ENCODE measurements at regions not wholly inside any gene's neighbourhood (a gene's known extent, or its start where the extent isn't known, plus 50 kb on each side); places are given as distances from the start of the nearest gene placed in this dataset.

DNA sequence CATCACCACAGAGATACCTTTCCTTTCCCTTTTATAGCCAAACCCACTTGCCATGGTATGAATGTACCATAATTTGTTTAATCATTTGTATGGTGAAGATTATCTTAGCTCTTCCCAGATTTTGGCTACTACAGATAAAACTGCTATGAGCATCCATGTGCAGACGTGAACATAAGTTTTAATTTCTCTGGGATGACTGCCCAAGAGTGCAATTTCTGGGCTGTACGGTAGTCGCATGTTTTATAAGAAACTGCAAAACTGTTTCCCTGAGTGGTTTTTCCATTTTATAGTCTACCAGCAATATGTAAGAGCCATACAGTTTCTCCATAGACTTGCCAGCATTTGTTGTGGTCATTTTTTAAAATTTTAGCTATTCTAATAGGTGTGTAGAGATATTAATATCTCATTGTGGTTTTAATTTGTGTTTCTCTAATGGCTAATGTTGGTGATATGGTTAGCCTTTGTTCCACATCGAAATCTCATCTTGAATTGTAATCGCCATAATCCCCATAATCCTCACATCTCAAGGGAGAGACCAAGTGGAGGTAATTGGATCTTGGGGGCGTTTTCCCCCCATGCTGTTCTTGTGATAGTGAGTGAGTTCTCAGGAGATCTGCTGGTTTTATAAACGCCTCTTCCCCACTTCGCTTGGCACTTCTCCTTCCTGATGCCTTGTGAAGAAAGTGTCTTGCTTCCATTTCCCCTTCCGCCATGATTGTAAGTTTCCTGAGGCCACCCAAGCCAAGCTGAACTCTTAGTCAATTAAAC, 628.5 kb upstream of the KLHL29 start:
- ATAC-seq (no peak), DNase-seq (ENCODE audit: low spot score) (no peak)

DNA sequence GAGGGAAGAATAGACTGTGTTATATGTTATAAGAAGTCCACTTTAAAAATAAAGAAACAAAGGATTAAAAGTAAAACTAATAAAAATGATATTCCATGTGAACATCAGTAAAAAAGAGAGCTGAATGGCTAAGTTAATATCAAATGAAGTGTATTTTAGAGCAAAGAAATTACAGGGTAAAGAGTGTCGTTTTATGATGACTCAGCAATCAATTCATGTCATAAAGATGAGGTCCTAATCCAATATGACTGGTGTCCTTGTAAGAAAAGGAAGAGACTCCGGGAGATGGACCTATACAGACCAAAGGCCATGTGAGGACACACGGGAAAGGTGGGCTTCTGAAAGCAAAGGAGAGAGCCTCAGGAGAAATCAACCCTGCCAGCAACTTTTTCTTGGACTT, 615.5 kb upstream of the KLHL29 start:
- no peak for ATAC-seq
- no peak for DNase-seq (ENCODE audit: low spot score)

DNA sequence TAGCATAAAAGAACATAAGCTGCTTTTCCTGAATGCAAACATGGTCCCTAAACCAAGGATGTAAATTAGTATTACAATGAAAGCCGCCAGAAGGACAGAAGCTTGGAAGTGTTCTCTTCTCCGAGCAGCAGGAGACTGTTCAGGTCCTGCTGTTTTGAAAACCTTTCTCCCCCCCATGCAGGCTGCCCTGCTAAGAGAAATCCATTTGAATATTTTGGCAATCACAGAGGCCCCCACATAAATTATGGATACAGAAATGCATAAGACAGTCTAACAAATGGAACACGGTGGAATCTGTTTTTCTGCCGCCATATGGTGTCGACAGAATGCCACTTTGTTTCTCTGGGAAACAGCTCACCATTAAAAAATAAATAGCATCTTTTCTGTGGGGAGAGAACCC, 600.4 kb upstream of the KLHL29 start:
- ATAC-seq (no peak), DNase-seq (ENCODE audit: low spot score) (no peak)

DNA sequence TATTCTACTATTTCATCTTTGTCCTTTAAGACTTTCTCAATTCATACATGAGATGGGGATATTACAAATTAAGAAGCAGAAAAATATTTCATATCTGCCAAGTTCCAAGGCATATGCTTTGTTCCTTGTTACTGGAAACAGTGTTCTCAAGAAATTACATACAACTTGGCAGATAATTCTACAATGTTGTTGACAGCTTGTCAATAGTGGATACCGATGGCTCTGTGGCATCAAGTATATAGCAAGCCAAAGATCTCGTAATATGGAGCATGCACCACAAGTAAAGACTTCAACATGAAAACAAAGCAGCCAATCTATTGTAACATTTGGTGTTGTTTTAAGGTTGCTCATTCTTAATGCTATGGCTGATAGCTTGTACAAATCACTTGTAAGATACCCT, 598.2 kb upstream of the KLHL29 start:
- ATAC-seq (no peak), DNase-seq (ENCODE audit: low spot score) (no peak)

DNA sequence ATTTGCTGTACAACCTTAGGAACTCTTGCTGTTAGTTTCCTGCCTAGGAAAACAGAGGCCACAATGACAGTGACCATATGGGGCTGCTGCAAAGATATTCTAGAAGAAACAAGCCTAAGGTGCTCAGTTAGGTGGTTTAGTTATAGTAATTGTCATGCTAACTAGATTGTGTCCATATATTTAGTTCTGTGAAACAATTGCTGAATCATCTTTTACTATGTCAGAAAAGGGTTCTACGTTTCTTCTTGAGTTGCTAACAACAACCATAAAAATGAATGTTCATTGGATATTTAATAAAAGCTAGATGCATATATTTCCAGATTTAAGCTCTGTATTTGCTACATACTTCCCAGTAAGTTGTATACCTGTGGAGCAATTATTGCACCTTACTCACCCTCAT, 597.2 kb upstream of the KLHL29 start:
- DNase-seq (ENCODE audit: low spot score): no peak
- ATAC-seq: no peak

DNA sequence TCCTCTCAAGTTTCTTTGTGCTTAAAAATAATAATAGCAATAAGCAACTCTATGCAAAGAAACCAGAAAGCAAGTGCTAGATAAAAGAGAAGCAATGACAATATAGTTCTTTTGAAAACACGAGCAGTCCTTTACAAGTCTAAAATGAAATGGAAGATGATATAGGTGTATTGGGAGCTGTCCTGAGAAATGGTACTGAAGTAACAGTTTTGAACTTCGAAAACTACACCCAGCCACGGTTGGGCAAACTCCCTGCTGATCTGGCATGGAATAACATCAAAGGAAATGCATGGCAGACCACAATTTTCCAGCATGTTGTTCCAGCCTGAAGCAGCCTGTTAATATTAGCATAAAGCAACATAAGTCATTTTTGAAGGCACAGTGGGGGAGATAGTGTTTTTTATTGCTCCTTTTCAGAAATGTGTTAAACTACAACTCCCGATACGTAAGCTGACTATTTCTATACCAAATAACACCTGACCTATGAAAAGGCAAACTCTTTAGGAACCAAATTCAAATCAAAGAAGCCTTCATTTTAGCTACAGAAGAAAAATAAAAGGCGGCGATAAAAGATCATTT, 596.1 kb upstream of the KLHL29 start:
- DNase-seq (ENCODE audit: low spot score) (no peak), ATAC-seq (no peak)

DNA sequence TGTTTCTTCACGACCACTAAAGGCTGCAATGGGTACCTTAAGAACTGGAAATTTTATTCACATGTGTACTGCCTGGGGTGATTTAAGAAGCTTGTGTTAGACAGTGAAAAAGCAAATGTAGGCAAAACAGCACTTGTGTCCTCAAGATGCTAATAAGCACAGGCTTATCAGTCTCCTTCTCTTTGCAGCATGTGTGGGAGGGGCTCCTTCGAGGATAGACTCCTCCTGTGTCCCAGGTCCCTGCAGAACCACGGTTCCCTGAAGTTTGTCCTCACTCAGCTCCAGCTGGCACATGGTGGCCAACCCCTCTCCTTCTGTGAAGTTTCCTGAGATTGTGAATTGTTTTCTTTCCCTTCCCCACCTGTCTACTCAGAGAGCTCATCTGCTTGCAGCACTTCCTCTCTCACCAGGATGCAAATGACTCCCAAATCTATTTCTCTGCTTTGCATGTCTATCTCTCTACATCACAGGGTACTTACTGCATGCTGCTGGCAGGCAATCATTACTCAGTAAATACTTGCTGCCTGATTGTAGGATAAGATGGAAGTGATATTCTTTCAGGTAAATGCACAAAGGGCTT, 589.6 kb upstream of the KLHL29 start:
- DNase-seq (ENCODE audit: low spot score) (no peak), ATAC-seq (no peak)

DNA sequence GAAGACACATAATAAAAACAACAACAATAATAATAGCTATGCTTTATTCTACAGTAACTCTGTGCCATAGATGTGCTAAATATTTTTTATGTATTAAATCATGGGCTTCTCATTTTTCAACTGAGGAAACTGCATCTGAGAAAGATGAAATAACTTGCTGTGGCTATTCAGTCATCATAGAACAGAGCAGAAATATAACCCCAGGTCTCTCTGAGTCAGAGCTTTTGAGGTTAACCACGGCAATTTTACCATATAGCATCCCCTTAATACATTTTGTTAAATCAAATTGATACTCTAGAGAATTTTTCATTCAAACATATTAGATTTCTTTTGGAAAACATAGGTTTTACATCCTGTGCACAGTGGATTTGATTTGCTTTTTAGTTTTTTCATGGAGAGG, 586.6 kb upstream of the KLHL29 start:
- ATAC-seq: no peak
- no peak for DNase-seq (ENCODE audit: low spot score)

DNA sequence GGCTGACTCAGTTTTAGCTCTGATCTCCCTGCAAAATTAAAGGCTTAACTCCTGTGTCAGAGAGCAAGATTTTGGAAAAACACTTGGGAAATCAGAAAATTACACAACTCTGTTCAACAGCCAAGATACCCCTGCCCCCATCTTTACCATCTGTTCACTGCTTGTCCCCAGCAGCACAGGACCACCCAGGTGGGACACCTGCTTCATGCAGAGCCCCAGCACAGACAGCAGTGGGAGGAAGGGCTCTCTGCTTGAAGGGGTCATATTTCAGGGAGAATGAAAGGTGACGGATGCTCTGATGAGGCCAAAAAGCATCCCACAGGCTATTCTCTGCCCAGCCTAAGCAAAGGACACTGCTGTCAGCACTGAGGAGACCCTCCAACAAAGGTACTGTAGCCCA, 584.6 kb upstream of the KLHL29 start:
- DNase-seq (ENCODE audit: low spot score) (no peak), ATAC-seq (no peak)

DNA sequence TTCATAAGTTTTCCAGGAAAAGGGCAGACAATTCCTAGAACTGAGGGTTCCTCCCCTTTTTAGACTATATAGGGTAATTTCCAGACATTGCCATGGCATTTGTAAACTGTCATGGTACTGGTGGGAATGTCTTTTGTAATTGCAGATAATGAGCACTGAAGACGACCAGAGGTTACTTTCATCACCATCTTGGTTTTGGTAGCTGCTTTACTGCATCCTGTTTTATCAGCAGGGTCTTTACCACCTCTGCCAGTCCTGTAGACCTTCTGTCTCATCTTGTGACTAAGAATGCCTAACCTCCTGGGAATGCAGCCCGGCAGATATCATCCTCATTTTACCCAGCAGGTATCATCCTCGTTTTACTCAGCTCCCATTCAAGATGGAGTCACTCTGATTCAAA, 583.9 kb upstream of the KLHL29 start:
- DNase-seq (ENCODE audit: low spot score) (no peak), ATAC-seq (no peak)

DNA sequence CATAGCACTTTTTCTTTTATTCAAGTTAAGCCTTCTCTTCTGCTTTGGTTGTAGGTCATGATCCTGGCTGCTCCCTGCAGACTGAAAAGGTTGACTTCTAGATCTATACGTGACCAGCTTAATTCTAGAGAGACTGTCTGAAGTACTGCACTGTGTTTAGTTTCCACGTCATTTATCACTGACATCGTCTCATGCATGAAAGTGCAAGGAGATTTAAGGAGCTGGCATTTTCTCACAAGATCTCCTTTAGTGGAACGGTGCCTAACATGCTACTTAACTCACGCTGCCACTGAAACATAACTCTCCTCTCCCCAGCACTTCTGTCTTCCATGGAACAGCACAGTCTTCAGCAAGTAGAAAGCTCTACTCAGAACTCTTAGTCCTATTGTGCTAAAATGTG, 583.0 kb upstream of the KLHL29 start:
- ATAC-seq: no peak
- no peak for DNase-seq (ENCODE audit: low spot score)

DNA sequence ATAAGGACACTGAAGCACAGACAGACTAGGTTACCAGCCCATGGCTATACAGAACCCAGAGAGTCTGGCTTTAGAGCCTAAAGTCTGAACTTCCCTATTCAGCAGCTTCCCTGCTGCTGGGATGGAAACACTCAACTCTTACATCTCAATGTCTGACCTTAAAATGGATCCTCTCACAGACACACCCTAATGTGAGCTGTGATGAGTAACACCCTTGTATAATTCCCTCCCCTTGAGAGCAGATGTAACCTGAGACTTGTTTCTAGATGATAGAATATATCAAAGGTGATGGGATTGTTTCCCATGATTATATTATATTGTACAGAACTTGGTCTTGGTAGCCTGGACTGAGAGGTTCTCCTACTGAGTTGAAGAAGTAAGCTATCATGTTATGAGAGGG, 577.1 kb upstream of the KLHL29 start:
- DNase-seq (ENCODE audit: low spot score) (no peak), ATAC-seq (no peak)

DNA sequence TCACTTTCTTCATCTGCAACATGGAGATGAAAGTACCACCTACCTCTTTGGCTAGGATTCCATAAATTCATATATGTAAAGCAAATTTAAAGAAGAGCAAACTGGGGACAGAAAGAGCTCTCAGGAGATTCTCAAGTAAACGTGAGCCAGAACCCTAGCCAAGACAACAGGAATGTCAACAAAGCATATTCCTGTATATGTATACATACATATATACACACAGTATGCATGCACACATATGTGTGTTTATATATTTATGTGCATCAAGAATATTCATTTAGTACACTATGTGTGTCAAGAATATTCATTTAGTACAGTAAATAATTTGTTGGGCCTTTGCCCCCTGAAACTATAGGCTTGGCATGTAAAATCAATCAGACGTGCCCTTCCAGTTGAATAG, 574.4 kb upstream of the KLHL29 start:
- ATAC-seq (no peak), DNase-seq (ENCODE audit: low spot score) (no peak)

DNA sequence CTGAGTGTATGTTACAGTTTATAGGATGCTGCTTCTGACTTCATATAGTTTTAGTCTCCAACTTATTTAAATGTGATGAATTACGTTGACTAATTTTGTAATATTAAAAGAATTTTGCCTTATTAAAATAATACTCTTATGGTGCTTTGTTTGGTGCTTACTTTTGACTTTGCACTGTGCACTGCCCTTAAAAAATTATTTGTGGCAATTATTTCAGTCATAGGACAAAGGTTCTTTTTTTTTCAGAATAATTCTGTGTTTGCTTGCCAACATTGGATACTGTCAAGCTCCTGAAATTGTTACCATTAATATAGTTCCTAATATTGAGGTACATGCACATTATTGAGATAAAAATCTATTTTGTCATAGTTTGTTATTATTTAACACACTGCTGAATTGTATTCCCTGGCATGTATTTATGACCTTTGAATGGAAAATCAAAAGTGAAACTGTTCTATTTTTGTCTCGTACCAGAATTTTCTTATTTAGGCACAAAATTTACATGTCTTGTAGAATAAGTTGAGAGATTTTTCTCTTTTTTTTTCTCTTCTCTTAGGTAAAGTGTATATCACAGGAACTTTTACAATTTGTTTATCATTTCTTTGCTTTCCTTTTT, 572.8 kb upstream of the KLHL29 start:
- DNase-seq (ENCODE audit: low spot score) (no peak), ATAC-seq (peak; percentile 70)

DNA sequence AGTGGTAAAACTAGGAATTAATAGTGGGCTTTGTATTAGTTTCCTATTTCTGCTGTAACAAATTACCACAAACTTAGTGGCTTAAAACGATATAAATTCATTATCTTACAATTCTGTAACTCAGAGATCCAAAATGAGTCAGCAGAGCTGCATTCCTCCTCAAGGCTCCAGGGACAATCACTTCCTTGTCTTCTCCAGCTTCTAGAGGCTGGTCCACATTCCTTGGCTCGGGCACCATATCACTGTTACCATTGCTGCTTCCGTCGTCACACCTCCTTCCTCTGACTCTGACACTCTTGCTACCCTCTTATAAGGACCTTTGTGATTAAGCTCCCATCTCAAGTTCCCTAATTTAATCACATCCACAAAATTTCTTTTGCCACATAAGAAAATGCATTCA, 567.8 kb upstream of the KLHL29 start:
- no peak for DNase-seq (ENCODE audit: low spot score)
- ATAC-seq: no peak

DNA sequence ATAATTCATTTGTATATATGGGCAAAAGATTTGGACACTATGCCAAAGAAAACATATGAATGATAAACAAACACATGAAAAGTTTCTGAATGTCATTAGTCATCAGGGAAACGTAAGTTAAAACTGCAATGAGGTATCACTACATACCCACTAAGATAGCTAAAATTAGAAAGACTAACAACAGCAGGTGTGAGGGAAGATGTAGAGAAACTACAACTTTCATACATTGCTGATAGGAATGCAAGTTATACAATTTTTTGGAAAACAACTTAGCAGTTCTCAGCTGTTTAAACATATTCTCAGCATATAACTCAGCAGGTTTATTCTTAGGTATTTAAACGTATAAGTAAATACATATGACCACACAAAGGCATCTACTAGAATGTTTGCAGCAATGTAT, 563.5 kb upstream of the KLHL29 start:
- DNase-seq (ENCODE audit: low spot score): no peak
- ATAC-seq: no peak

DNA sequence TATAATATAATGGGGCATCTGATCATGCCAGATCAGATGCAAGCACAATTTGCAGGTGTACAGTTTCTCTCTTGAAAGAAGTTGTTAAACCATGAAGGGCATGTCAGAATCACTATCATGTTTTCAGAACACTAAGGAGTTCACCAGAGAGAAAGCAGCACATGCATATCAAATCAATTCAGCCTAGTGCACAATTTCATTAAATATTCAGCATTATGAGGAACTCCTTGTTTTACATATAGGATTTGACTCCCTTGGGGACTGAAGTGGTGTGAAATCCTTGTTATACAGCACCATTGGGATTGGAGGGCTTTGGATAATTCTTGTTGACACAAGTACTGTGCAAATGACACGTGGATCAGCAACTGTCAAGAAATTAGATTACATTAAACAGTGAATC, 562.1 kb upstream of the KLHL29 start:
- ATAC-seq: no peak
- no peak for DNase-seq (ENCODE audit: low spot score)

DNA sequence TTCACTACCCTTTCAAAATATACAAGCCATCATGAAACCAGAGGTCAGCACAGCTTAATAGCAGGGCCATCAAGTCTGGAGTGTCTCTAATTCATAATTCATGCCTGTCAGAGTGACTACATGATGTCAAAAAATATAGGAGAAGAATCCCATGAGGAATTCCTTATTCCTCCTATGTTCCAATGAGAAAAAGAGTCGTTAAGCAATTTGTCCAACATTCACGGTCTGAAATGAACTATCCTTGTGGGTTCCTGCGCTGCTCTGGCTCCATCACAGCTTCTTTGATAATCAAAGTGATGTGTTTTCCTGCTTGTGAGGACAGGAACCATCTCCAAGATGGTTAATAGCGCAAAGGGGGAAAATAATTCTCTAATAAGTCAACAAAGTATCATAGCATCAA, 560.4 kb upstream of the KLHL29 start:
- no peak for ATAC-seq
- no peak for DNase-seq (ENCODE audit: low spot score)

DNA sequence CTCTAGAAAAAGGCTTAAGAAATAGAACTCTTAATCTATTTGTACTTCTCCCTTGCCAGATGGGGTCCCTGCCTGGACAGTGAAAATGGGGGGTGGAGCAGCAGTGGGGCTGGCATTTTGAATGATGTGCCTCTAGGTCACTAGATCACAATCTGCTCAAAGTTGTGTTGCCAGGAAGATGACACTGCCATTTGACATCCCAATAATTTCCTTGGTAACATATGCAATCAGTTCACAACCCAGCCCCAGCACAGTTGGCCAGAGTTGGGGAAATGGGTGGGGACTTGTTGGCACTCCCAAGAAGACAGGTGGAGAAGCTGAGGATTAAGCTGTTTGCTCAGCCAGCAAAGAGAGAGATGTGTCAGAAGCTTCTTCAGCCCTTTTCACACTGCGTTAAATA, 558.3 kb upstream of the KLHL29 start:
- ATAC-seq (no peak), DNase-seq (ENCODE audit: low spot score) (no peak)

DNA sequence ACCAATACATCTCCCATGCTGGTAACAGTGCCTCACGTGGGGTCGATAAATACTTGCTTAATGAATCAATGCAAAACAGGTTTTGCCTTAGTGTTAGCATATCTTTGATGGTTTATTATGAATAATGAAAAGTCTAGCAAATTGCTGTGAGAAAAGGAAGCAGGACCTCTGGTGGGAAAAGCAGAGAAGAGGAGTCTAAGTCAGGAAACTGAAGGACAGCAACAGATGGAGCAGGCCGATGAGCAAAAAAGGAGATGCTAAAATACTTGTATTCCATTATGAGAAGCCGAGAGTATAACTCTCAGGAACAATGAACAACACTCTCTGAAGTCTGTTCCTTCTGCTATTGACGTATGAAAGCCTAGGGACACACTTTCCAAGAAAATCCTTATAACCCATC, 555.2 kb upstream of the KLHL29 start:
- no peak for ATAC-seq
- DNase-seq (ENCODE audit: low spot score): no peak

DNA sequence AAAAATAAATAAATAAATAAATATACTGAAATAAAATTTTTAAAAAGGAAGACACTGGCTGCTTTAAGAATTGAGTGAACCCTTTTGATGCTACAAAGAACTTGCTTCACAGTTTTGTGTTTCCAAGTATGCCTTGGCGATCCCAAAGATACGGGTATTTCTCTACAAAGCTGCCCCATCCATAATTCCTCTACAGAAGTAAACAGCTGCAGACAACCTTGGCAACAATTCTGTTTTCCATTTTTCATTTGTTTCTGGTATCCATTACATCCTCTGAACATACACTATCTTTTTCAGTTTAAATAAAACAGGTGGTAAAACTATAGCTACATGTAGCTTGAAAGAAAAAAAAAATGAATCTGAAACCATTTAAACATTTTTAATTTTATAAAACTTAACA, 552.8 kb upstream of the KLHL29 start:
- no peak for DNase-seq (ENCODE audit: low spot score)

DNA sequence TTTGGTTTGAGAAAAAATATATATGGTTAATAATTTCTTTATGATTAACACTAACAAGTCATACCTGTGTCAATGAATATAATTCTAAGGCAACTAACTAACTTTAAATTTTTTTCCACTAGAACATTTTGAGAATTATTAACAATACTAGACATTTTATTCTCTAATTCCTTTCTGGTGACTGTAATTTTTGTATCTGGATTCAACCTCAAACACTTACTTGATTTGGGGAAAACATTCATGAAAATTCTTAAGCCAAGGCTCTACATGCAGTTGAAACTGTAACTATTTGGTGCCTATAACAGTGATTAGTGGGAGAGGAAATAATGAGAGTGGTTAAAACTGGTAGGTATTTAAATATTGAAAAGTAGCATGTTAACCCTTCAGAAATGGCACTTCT, 546.5 kb upstream of the KLHL29 start:
- ATAC-seq (no peak), DNase-seq (ENCODE audit: low spot score) (no peak)

More for the DNA sequence above, 552.8 kb upstream of the KLHL29 start:
- ATAC-seq: no peak
